Fibroblast of pulmonary artery (primary cell): ENCODE measurements at regions not wholly inside any gene's neighbourhood (a gene's known extent, or its start where the extent isn't known, plus 50 kb on each side); places are given as distances from the start of the nearest gene placed in this dataset.
A peak's percentile ranks its signal among the peaks of the same experiment; 100 is the strongest.
"Not testable (repeated sequence)": the region's sequence is repeated elsewhere in the genome, so short reads cannot be mapped to it uniquely, and the experiment has no call there.

Experiments
- DNase-seq: peaks from one replicate; pipeline ENCODE4 v3.0.0-alpha.2; 2010; ENCODE audit warnings: low read depth
- H3K4me3 ChIP-seq: replicated peaks from 2 replicates; pipeline ENCODE4 v1.5.1; 2011; ENCODE audit warnings: low read depth, mild to moderate bottlenecking, control low read depth, low read length, moderate library complexity
- CTCF ChIP-seq: IDR thresholded peaks from 2 replicates; pipeline ENCODE4 v1.5.1; 2011; ENCODE audit warnings: mild to moderate bottlenecking, control low read depth, low read length, inconsistent platforms; ENCODE audit errors: missing control alignments

- no peak for DNase-seq
- H3K4me3 ChIP-seq: no peak overlapping the region
- no peak for TF ChIP-seq CTCF
These were observed 222.9 kb upstream of the LMO3 start for GRCh38 chr12:16828891-16829290.

- H3K4me3 ChIP-seq: no peak overlapping the region
- no peak for DNase-seq
- no peak for TF ChIP-seq CTCF
These were observed 201.8 kb upstream of the LMO3 start for GRCh38 chr12:16807731-16808130.

GRCh38 chr12:16796168-16796567 lies 190.2 kb upstream of the LMO3 start:
- no peak overlapping the region for H3K4me3 ChIP-seq
- DNase-seq: no peak
- TF ChIP-seq CTCF: no peak

- H3K4me3 ChIP-seq: no peak overlapping the region
- DNase-seq: peak; percentile 0
- TF ChIP-seq CTCF: no peak
These were observed 183.3 kb upstream of the LMO3 start for GRCh38 chr12:16789204-16789790.

DNA sequence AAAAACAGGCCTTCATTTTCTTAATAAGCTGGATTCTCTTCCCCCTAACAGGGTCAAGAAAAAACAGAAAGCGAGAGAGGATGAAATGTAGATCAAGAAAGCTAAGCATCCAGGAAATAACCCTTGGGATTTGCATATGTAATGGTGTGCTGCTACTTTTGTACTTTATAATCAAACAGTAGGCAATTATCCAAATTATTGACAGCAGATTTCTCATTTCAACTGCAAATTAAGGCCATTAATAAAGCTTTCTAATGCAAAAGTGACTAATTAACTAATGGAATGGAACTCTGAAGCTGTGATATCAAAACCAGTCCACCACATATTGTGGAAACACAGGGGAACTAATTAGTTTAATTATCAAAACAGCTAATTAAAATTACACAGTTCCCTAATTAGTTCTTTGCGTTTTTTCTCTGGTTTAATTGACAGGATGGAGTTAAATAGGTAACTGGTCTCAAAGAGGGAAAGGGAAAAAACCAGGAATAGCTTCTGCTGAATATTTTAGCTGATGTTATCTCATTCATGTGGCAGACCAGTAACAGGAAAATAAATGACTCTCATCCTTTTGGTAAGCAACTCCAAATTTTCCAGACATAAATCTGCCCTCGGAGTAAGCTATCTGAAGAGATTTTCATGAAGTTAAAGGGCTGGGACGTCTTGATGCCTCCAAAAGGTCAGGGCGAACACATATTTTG lies 182.7 kb upstream of the LMO3 start:
- DNase-seq: no peak
- no peak for TF ChIP-seq CTCF
- no peak overlapping the region for H3K4me3 ChIP-seq

- TF ChIP-seq CTCF: no peak
- no peak overlapping the region for H3K4me3 ChIP-seq
- DNase-seq: no peak
These were observed 180.0 kb upstream of the LMO3 start for GRCh38 chr12:16785953-16786352.

- TF ChIP-seq CTCF: no peak
- no peak for DNase-seq
These were observed 179.6 kb upstream of the LMO3 start for GRCh38 chr12:16785524-16785923.

GRCh38 chr12:16769129-16769528 lies 163.2 kb upstream of the LMO3 start:
- DNase-seq: not testable (repeated sequence)

More at GRCh38 chr12:16785524-16785923, 179.6 kb upstream of the LMO3 start:
- H3K4me3 ChIP-seq: no peak overlapping the region

More at GRCh38 chr12:16769129-16769528, 163.2 kb upstream of the LMO3 start:
- H3K4me3 ChIP-seq: not testable (repeated sequence)
